ENCODE measurements at regions not wholly inside any gene's neighbourhood (a gene's known extent, or its start where the extent isn't known, plus 50 kb on each side); places are given as distances from the start of the nearest gene placed in this dataset.

DNA sequence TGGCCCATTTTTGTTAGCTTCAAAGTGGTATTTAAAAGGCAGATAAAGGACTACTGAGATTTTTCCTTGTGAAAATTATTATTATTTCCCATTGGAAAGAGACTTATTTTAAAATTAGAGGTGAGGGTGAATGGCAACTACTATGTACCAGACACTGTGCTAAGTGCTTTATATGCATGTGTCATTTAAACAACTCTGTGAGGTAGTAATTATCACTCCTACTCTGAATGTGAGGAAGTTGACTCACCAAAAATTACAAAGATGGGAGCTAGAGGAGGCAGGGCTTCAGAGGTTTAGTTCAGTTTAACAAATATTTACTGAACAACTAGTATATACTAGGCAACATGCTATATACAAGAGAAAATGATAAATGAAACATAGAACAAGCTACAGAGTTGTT, 78.2 kb downstream of the MSL3 start:
- ChIA-PET POLR2A (no interaction called here), CTCF (interaction anchor here (1.3 kb wide), 1 partner anchor 11 kb away, joined by 5 read pairs; no protein-coding TSS in a partner anchor)
- DNase-seq (ENCODE audit: extremely low spot score): no peak
- TF ChIP-seq, protein P1, sequence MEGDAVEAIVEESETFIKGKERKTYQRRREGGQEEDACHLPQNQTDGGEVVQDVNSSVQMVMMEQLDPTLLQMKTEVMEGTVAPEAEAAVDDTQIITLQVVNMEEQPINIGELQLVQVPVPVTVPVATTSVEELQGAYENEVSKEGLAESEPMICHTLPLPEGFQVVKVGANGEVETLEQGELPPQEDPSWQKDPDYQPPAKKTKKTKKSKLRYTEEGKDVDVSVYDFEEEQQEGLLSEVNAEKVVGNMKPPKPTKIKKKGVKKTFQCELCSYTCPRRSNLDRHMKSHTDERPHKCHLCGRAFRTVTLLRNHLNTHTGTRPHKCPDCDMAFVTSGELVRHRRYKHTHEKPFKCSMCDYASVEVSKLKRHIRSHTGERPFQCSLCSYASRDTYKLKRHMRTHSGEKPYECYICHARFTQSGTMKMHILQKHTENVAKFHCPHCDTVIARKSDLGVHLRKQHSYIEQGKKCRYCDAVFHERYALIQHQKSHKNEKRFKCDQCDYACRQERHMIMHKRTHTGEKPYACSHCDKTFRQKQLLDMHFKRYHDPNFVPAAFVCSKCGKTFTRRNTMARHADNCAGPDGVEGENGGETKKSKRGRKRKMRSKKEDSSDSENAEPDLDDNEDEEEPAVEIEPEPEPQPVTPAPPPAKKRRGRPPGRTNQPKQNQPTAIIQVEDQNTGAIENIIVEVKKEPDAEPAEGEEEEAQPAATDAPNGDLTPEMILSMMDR (IDR thresholded peaks at IDR 0.05; ENCODE audit: control extremely low read depth, extremely low read depth, low read depth, missing control alignments): no peak

DNA sequence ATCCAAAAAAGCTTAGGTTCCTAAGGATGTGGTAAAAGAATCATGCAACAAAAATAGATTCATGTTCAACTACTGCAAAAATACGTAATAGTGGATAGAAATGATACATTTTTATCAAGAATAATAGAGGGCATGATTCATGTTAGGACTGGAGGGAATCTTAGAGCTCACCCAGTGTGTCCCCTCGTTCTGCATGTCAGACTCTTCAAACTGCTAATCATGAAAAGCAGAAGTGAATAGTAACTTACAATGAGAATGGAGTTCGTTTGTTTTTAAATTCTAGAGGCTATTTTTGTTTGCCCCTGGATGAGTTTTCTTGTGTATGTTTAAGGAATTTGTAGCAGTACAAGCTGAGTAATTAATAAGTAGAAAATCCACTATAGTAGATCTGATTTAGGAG, 79.4 kb downstream of the MSL3 start:
- TF ChIP-seq, protein P1 (IDR thresholded peaks at IDR 0.05; ENCODE audit: control extremely low read depth, extremely low read depth, low read depth, missing control alignments): no peak
- DNase-seq (ENCODE audit: extremely low spot score): no peak
- ChIA-PET CTCF (no interaction called here), POLR2A (no interaction called here)

DNA sequence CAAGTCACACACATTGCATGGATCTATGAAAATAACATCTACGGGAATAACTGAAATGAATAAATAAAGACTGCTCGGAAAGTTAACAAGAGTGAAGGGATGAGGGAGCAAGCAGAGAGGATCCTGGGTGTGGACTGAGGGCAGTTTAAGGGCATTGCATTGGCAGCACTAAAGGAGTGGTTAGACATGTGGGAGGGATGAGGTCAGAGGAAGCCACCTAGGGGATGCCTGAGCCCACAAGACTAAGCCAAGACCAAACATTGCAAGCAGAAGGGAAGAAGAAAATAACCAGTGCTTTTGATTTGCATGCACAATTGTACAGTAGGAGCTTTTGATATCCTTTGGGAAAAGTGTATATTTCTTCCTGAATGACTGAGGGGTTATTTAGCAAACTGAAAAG, 106.1 kb downstream of the MSL3 start:
- ChIA-PET CTCF (no interaction called here), POLR2A (no interaction called here)
- DNase-seq (ENCODE audit: extremely low spot score): no peak
- TF ChIP-seq, protein P1 (IDR thresholded peaks at IDR 0.05; ENCODE audit: control extremely low read depth, extremely low read depth, low read depth, missing control alignments): no peak

DNA sequence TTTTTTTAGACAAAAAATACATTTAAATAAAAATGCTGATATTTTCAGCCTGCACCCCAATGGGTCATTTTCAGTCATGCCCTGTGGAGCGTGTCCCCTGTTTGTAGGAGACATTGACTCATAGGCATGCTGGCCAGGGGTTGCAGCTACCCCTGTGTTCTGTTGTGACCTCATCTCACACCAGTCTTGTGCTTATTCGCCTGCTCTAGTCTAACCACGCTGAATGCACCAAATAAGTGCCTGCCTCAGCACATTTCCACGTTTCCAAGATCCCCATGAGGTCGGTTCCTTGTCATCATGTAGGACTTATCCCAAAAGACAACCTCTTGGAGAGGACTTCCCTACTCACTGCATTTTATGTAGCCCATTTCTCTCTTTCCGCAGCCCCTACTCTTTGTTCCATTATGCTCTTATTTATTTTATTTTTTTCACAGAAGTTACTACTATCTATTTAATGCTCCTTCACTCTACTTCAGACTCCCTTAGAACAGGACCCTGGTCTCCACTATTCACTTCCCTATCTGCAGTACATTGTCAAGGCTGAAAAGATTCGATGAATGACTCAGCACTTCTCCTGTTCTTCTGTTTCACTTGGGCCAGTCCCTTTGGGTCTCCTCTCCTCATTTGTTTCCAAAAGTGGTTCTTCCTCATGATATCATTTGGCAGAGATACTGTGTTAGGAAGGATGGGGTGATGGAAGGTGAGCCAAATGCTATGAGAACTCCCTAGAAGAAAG, 109.7 kb downstream of the MSL3 start:
- DNase-seq (ENCODE audit: extremely low spot score): peak; percentile 9
- POLR2A ChIA-PET: no interaction called here
- CTCF ChIA-PET: no interaction called here
- TF ChIP-seq, protein P1 (IDR thresholded peaks at IDR 0.05; ENCODE audit: control extremely low read depth, extremely low read depth, low read depth, missing control alignments): no peak

DNA sequence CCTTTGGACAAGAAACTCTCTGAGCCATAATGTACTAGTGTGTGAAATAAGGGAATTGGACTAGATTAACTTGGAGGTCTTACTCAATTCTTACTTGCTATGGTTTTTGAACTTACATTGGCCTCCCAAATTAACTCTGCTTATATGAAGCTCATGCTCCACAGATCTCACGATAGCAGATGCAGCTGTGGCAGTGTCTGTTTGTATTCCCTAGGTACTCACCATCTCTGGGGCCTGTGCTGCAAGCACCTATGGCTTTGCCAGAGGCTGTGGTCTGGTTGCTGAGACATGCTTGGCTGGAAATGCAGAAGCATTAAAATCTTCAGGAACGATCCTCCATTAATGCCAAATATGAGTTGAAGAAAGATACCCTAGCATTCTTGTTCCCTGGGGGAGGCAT, 112.8 kb downstream of the MSL3 start:
- ChIA-PET POLR2A (no interaction called here), CTCF (no interaction called here)
- TF ChIP-seq, protein P1 (IDR thresholded peaks at IDR 0.05; ENCODE audit: control extremely low read depth, extremely low read depth, low read depth, missing control alignments): no peak
- DNase-seq (ENCODE audit: extremely low spot score): no peak

DNA sequence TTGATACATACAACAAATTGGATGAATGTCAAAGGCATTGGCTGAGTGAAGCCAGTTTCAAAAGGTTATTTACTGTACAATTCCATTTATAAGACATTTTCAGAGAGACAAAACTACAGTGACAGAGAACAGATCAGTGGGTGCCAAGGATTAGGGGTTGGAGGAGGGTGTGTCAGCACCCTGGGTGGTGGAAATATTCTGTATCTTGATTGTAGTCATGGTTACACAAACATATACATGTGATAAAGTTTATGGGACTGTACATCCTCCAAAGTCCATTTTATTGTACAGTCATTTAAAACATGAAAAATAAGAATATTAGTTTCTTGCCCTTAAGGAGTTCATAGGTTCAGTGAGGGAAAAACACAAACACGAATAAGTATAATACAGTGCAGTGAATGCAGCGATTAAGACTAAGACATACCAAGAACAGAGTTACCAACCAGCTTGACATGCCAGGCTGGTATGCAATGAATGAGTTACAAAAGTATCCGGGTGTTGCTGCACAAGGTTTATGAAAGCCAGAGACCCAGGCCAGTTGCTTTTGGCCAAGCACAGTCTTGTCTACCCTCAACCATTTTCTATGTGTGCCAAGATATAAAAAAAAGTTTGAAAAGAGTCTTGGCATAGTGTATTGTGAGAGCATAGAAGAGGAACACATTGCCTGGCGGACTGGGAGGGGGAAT, 123.6 kb downstream of the MSL3 start:
- TF ChIP-seq, protein P1 (IDR thresholded peaks at IDR 0.05; ENCODE audit: control extremely low read depth, extremely low read depth, low read depth, missing control alignments): no peak
- DNase-seq (ENCODE audit: extremely low spot score): no peak
- ChIA-PET POLR2A (no interaction called here), CTCF (no interaction called here)

Measured in GM10248 (cell line).